Stimulated activated CD4-positive, alpha-beta T cell treated with anti-CD3 and anti-CD28 coated beads, Interleukin-15, amount 100 ng/mL, for 1 hour (primary cell): ENCODE measurements at regions not wholly inside any gene's neighbourhood (a gene's known extent, or its start where the extent isn't known, plus 50 kb on each side); places are given as distances from the start of the nearest gene placed in this dataset.

Experiments
- DNase-seq, 2 donors: peaks; one replicate each; pipeline ENCODE4 v3.0.0-alpha.2; 2020; ENCODE audit warnings: low read depth in 1 of 2, low spot score in 1 of 2

DNA sequence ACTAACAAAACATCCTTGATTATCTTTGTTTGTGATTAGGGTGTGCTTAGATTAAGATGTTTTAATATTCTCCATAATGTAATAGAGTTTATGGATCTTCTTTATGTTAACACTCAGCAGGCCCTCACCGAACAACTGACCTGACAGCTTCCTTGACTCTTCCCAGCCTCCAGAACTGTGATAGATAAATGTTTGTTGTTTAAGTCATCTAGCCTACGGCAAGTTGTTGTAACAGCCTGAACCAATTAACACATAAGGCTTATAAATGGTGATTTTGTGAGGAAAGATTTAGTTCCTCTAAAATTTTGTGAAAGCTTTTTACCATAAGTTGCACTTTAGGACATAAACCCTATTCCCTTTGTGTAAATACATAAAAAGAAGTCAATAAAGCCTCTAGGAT lies 156.5 kb upstream of the DCN start:
- DNase-seq: no peak

GRCh38 chr12:91335699-91336098 lies 153.1 kb upstream of the DCN start:
- no peak for DNase-seq

DNA sequence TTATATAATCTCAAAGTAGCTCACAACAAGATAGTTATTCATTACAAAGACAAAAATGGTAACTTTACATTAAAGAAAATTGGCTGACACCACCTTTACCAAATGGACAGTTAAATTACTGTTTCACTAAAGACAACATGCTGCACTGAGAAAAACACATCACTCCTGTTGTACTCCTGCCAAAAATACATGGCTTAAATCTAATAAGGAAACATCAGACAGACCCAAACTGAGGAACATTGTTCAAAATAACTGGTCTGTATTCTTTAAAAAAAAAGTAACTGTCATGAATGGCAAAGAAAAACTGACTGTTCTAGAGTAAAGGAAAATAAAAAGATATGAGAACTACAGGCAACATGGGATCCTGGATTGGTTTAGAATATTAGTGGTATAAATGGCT lies 151.3 kb upstream of the DCN start:
- no peak for DNase-seq

- DNase-seq: no peak
These were observed 149.7 kb upstream of the DCN start for GRCh38 chr12:91332302-91332701.

- no peak for DNase-seq
These were observed 148.8 kb upstream of the DCN start for GRCh38 chr12:91331371-91331770.

GRCh38 chr12:91328451-91328850 lies 145.8 kb upstream of the DCN start:
- DNase-seq: no peak

- no peak for DNase-seq
These were observed 145.3 kb upstream of the DCN start for GRCh38 chr12:91327889-91328288.

DNA sequence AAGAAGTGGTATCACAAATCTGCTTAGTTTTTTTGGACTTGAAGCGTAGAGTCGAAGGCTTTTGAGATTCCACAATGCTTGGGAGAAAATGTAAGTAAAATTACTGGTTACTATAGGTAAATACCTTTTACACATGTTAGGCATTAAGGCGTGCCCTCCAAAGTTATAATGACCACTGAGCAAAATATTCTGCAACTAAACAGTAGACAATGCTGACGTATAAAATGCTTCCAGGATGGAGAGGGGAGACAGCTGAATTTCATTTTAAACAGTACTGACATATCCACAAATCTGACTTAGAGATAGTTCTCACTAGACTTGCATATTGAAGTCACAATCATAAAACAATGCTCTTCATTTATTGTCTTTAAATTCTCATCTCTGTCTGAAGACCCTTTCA lies 144.5 kb upstream of the DCN start:
- no peak for DNase-seq

DNA sequence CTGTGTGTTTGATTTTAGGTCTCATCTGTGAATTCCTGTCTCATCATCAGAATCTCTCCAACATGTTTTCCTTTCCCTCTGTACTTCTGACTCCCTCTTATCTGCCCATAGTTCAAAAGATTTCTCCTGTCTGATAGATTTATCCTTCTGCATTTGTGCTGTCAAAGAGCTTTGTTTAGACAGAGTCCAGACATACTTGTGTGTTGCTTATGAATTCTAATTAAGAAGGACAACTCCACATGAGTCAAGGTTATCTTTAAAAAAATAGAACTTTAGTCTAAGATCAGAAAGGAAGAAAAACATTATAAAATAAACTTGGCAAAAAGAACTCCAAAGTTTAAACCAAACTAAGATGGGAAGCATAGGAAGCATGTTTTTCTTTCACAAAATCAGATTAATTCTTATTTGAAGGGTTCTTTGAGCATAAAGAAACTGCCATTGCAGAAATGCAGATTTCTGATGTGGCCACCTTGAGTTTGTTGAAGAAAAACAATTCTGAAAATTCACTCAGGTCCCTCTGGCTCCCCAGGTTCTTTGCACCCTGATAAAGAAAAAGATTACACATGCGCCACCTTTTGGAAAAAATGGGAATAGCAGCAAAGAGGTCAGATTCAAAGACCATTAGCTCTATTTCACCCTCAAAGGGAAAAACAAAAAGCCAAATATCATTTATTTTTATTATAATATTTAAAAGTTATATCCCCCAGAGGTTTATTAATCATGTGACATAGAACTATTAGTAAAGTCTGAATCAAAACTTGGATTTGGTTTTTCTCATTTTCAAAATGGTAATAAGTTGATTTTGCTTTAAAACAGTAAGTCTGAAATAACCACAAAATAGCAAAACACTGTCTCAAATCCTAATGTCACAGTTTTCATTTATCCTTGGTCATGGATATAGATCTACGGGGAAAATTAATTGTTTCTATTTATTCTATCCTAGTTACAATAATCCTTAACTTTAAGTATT lies 143.7 kb upstream of the DCN start:
- DNase-seq: no peak

- no peak for DNase-seq
These were observed 138.4 kb upstream of the DCN start for GRCh38 chr12:91320999-91321398.

DNA sequence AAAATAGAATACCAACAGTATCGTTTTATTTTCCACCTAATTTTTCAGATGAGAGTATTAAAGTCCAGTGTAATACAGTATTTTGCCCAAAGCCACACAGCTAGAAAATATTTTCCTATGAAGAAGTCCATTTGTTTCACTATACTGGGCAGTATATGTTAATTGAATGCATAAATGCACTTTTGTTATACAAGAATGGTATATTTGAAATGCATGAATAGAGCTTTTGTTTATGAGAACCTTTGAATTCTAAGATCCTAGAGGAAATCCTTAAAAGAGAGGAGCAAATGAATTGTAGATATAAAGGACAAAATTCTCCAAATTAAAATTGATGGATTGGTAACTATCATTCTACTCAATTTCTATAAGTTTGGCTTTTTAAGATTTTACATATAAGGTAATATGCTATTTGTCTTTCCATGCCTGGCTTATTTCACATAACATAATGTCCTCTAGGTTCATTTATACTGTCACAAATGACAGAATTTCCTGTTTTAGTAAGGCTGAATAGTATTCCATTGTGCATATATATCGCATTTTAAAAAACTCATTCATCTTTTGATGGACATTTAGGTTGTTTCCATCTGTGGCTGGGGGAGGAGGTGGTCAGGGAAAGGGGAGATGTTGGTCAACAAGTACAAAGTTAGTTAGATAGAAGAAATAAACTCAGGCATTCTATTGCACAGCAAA lies 136.6 kb upstream of the DCN start:
- DNase-seq: no peak

DNA sequence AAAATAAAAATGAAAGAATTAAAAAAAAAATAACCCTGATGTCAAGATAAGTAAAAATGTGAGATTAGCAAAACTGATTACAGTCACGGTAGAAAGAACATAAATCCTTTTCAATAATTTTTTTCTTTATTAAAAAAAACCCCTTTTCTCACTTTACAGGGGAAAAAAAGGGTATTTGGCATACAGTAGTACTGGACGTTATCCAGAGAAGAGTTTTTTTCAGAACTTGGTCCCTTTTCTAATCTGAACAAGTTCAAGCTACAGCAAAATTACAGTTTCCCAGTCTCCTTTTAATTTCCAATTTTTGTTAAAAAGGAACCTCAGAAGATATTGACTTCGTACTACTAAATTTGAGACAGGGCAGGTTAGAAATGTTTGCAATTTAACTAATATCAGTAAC lies 134.7 kb upstream of the DCN start:
- no peak for DNase-seq

DNA sequence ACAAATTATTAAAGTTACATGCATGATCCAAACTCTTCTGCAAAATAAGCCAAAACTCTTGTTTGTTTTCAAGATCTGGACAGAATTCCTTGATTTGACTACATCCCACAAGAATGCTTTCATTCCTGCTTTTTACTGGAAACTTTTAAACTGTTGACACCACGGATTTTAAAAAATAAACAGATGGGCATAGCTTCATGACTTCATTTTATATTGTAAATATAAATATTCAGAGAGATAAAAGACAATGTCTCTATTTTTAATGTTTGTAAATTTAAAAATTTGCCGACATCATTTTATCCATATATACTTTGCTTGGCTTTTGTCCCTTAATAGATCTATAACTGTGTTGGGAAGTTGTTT lies 134.3 kb upstream of the DCN start:
- DNase-seq: no peak

DNA sequence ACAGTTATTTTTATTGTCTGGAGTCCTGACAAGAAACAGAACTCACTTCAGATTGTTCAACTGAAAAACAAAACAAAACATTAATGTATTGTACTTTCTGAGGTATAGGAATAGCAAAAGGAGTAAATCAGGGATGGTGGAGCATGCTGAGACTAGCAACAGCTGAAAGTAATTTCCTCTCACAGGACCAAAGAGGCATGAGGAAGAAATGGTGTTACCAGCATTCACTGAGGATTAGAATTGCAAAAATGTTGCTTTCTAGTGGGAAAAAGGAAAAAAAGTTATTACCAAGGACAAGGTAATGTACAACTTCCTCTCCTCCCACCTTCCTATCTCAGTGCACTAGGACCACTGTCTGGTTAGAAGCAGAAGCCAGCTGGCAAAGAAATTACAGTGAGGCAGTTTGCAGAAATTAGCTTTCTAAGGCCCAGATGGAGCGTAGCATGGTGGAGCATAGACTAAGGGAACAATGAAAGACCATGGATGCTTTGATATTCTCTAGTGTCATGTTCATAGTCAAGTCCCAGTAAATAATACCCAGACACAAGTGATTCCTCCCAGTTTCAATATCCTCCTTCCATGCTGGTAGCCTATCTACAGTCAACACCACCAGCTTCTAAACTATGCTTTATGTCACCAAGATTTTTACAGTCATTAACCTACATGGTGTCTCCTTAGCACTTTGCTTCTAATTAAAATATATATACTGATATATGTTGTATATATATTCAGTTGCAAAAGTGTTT lies 133.7 kb upstream of the DCN start:
- DNase-seq: no peak

- no peak for DNase-seq
These were observed 128.5 kb upstream of the DCN start for GRCh38 chr12:91311081-91311480.

DNA sequence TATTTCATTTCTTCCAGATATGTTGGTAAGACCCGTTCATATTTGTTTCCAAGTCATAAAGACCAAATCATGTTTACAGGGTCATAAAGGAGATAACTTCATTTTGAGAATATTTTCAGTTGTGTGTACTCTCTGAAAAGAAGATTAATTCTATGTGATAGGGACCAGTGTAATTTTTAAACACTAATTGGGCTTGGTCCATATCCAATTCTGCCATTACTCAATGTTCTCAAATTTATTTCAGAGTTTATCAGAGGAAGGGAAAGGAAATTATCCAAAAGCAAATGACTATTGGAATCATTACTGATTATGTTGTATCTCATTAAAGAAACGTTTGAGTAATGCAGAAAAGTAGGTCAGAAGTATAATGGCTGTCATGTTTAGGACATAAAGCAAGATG lies 126.8 kb upstream of the DCN start:
- no peak for DNase-seq

- DNase-seq: no peak
These were observed 125.5 kb upstream of the DCN start for GRCh38 chr12:91307957-91308670.

- DNase-seq: no peak
These were observed 107.7 kb upstream of the DCN start for GRCh38 chr12:91290354-91290753.

DNA sequence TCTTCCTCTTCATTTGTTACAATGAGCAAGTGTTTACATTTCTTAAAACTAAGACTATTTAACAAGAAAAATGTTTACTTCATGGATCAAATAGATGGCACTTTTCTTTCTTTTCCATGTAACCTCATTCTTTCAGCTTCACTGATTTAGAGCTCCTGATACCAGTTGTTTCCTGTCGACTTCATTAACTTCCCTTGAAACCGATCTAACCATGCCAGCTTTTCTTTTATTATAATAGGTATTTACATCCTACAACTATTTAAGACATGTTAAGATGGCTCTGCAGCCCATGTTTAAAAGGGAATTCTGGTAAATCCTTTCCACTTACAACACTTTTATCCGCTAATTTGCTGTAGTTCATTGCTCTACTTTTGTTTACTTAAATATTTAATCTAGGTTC lies 107.3 kb upstream of the DCN start:
- no peak for DNase-seq

DNA sequence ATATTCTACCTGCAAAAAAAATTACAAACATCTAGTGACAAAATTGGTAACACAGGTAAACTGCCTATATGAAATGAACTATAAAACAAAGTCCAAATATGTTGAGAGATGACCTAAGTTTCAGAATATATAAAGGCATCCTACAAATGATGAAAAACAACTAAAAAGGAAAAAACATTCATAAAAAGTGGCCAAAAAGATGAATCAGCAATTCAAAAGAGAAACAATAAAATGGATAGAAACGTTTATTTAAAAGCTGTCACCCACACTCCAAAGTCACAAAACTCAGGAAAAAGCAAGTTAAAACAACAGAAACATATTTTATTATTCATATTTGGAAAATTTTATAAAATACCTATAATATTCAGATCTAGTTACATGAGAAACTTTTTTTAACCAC lies 106.5 kb upstream of the DCN start:
- no peak for DNase-seq

DNA sequence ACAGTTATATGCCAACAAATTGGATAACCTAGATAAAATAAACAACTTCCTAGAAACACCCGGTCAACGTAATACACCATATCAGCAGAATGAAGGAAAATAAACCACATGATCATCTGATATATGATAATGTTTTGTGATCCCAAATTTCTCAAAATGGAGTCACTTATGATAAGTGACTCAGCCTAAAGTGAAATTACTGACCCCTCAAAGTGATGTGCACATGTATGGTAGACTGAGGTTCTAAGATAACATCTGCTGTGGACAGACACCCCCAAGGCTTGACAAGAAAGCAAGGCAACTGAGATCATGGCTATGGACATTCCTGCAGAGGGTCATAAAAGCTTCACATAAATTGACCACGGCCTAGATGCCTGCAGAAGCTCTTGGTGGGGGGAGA lies 105.1 kb upstream of the DCN start:
- DNase-seq: no peak
